ENCODE measurements at regions not wholly inside any gene's neighbourhood (a gene's known extent, or its start where the extent isn't known, plus 50 kb on each side); places are given as distances from the start of the nearest gene placed in this dataset.

DNA sequence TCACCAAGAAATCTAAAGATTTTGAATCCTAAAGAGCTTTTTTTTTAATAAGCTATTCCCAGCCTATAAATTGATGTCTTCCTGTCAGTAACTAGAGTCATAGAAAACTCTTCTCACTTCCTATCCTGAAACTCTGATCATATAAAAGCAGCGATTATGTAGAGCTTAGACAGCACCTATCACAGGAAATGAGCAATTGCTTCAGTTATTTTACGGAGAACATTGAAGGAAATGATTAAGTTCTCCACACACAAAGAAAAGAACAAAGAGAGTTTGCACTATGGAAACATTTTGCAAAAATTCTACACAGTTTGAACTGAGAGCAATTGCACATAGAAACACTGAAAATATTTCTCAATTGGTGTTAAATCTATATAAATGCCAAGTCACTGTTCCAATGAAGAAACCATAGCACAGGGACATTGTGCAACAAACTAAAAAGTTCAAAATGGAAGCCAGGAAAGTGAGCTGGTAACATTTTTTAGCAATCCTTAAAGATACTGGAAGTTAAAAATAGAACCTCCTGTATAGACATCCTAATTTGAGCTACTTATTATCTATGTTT is 291.5 kb upstream of the ARHGEF26 start:
- H3K36me3 ChIP-seq (ENCODE audit: control insufficient read depth, insufficient read depth, low read length): no peaks in the 10 kb centered on the region
- H3K27me3 ChIP-seq (ENCODE audit: control insufficient read depth, insufficient read depth, low read length): no peaks in the 10 kb centered on the region
- no peaks in the 10 kb centered on the region for H3K79me2 ChIP-seq (ENCODE audit: control insufficient read depth, insufficient read depth, low read length)
- H3K27ac ChIP-seq (ENCODE audit: insufficient read depth, low read length): no peak overlapping the region
- peak; percentile 14 to 32 for DNase-seq (ENCODE audit: low read depth in 2 of 2)
- no peaks in the 10 kb centered on the region for H4K20me1 ChIP-seq (ENCODE audit: control insufficient read depth, extremely low read depth, insufficient read depth, low read length)
- H3K4me2 ChIP-seq (ENCODE audit: extremely low read depth, insufficient read depth, low read length): no peak overlapping the region
- H3K4me1 ChIP-seq (ENCODE audit: control insufficient read depth, extremely low read depth, insufficient read depth, low read length): no peaks in the 10 kb centered on the region
- H2AFZ ChIP-seq (ENCODE audit: low read length): no peak overlapping the region
- no peaks in the 10 kb centered on the region for H3K9me3 ChIP-seq (ENCODE audit: control insufficient read depth, insufficient read depth, low read depth, low read length)
- TF ChIP-seq, protein P1, sequence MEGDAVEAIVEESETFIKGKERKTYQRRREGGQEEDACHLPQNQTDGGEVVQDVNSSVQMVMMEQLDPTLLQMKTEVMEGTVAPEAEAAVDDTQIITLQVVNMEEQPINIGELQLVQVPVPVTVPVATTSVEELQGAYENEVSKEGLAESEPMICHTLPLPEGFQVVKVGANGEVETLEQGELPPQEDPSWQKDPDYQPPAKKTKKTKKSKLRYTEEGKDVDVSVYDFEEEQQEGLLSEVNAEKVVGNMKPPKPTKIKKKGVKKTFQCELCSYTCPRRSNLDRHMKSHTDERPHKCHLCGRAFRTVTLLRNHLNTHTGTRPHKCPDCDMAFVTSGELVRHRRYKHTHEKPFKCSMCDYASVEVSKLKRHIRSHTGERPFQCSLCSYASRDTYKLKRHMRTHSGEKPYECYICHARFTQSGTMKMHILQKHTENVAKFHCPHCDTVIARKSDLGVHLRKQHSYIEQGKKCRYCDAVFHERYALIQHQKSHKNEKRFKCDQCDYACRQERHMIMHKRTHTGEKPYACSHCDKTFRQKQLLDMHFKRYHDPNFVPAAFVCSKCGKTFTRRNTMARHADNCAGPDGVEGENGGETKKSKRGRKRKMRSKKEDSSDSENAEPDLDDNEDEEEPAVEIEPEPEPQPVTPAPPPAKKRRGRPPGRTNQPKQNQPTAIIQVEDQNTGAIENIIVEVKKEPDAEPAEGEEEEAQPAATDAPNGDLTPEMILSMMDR (conservative IDR thresholded peaks at IDR 0.05 in 1 of 2, IDR thresholded peaks at IDR 0.05 in 1 of 2; ENCODE audit: low read depth in 1 of 2, low read length in 2 of 2): no peak
- TF ChIP-seq EZH2 (IDR thresholded peaks at IDR 0.05; ENCODE audit: low read length, missing control alignments): no peak
- no peak overlapping the region for H3K9ac ChIP-seq (ENCODE audit: insufficient read depth, low read length)
- H3K4me3 ChIP-seq (replicated peaks in 1 of 4; ENCODE audit: control extremely low read depth in 1 of 4, insufficient read depth in 1 of 4, low read depth in 3 of 4, low read length in 4 of 4): no peak overlapping the region

DNA sequence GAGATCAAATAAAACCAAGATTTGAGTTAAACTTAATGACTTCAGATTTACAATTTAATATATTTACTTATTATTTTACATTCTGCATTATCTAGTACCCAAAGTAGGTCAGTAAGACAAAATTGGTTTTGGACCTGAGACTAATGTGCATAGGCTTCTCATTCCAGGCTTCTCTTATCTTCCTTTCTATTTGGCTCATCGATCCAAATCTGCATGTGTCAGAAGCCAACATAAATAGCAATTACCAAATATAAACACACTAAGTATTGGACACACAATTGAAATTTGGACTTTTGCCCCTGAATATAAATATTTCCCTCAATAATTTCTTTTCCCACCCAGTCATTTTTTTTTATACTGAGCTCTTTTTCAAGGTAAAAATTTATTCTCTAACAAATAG is 290.6 kb upstream of the ARHGEF26 start:
- Histone ChIP-seq H3K4me1 (ENCODE audit: control insufficient read depth, extremely low read depth, insufficient read depth, low read length) (no peaks in the 10 kb centered on the region), H3K4me2 (ENCODE audit: extremely low read depth, insufficient read depth, low read length) (no peak overlapping the region), H3K9me3 (ENCODE audit: control insufficient read depth, insufficient read depth, low read depth, low read length) (no peaks in the 10 kb centered on the region), H2AFZ (ENCODE audit: low read length) (no peak overlapping the region), H3K27me3 (ENCODE audit: control insufficient read depth, insufficient read depth, low read length) (no peaks in the 10 kb centered on the region), H3K79me2 (ENCODE audit: control insufficient read depth, insufficient read depth, low read length) (no peaks in the 10 kb centered on the region), H4K20me1 (ENCODE audit: control insufficient read depth, extremely low read depth, insufficient read depth, low read length) (no peaks in the 10 kb centered on the region), H3K4me3 (replicated peaks in 1 of 4; ENCODE audit: control extremely low read depth in 1 of 4, insufficient read depth in 1 of 4, low read depth in 3 of 4, low read length in 4 of 4) (no peak overlapping the region), H3K27ac (ENCODE audit: insufficient read depth, low read length) (no peak overlapping the region), H3K9ac (ENCODE audit: insufficient read depth, low read length) (no peak overlapping the region), H3K36me3 (ENCODE audit: control insufficient read depth, insufficient read depth, low read length) (no peaks in the 10 kb centered on the region)
- no peak for TF ChIP-seq EZH2 (IDR thresholded peaks at IDR 0.05; ENCODE audit: low read length, missing control alignments)
- TF ChIP-seq, protein P1 (conservative IDR thresholded peaks at IDR 0.05 in 1 of 2, IDR thresholded peaks at IDR 0.05 in 1 of 2; ENCODE audit: low read depth in 1 of 2, low read length in 2 of 2): no peak
- no peak for DNase-seq (ENCODE audit: low read depth in 2 of 2)

DNA sequence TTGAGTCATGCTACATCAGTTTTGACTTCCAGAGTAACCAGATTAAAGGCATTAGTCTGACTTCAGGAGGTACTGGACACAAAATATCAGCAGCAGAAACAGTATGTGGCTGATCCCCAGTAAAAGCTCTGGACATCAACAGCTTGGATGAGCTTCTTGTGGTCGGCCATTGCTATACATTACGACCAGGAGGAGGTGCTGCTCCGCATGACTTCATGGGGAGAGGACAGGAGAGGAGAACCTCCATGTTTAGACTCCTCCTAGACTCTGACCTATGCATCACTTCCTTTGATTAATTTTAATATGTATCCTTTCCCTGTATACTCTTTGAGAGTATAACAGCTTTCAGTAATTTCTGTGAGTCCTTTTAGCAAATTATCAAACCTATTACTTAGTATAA is 285.6 kb upstream of the ARHGEF26 start:
- Histone ChIP-seq H2AFZ (ENCODE audit: low read length) (no peak overlapping the region), H3K27ac (ENCODE audit: insufficient read depth, low read length) (no peak overlapping the region), H4K20me1 (ENCODE audit: control insufficient read depth, extremely low read depth, insufficient read depth, low read length) (no peaks in the 10 kb centered on the region), H3K4me2 (ENCODE audit: extremely low read depth, insufficient read depth, low read length) (no peak overlapping the region), H3K36me3 (ENCODE audit: control insufficient read depth, insufficient read depth, low read length) (no peaks in the 10 kb centered on the region), H3K4me1 (ENCODE audit: control insufficient read depth, extremely low read depth, insufficient read depth, low read length) (no peaks in the 10 kb centered on the region), H3K9ac (ENCODE audit: insufficient read depth, low read length) (no peak overlapping the region), H3K9me3 (ENCODE audit: control insufficient read depth, insufficient read depth, low read depth, low read length) (no peaks in the 10 kb centered on the region), H3K4me3 (replicated peaks in 1 of 4; ENCODE audit: control extremely low read depth in 1 of 4, insufficient read depth in 1 of 4, low read depth in 3 of 4, low read length in 4 of 4) (no peak overlapping the region), H3K79me2 (ENCODE audit: control insufficient read depth, insufficient read depth, low read length) (no peaks in the 10 kb centered on the region), H3K27me3 (ENCODE audit: control insufficient read depth, insufficient read depth, low read length) (no peaks in the 10 kb centered on the region)
- TF ChIP-seq EZH2 (IDR thresholded peaks at IDR 0.05; ENCODE audit: low read length, missing control alignments): no peak
- TF ChIP-seq, protein P1 (conservative IDR thresholded peaks at IDR 0.05 in 1 of 2, IDR thresholded peaks at IDR 0.05 in 1 of 2; ENCODE audit: low read depth in 1 of 2, low read length in 2 of 2): no peak
- DNase-seq (ENCODE audit: low read depth in 2 of 2): no peak

Data from fibroblast of lung (primary cell).